ENCODE measurements at regions not wholly inside any gene's neighbourhood (a gene's known extent, or its start where the extent isn't known, plus 50 kb on each side); places are given as distances from the start of the nearest gene placed in this dataset.

GRCh38 chr9:135220601-135221575, 133.4 kb downstream of the OLFM1 start:
- TF ChIP-seq, protein P1, sequence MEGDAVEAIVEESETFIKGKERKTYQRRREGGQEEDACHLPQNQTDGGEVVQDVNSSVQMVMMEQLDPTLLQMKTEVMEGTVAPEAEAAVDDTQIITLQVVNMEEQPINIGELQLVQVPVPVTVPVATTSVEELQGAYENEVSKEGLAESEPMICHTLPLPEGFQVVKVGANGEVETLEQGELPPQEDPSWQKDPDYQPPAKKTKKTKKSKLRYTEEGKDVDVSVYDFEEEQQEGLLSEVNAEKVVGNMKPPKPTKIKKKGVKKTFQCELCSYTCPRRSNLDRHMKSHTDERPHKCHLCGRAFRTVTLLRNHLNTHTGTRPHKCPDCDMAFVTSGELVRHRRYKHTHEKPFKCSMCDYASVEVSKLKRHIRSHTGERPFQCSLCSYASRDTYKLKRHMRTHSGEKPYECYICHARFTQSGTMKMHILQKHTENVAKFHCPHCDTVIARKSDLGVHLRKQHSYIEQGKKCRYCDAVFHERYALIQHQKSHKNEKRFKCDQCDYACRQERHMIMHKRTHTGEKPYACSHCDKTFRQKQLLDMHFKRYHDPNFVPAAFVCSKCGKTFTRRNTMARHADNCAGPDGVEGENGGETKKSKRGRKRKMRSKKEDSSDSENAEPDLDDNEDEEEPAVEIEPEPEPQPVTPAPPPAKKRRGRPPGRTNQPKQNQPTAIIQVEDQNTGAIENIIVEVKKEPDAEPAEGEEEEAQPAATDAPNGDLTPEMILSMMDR (IDR thresholded peaks at IDR 0.05) = no peak
- TF ChIP-seq POLR2AphosphoS5 (IDR thresholded peaks at IDR 0.05; ENCODE audit: insufficient read depth in 1 of 2, low read depth in 1 of 2) = no peak
- no peak for TF ChIP-seq POLR2A (IDR thresholded peaks at IDR 0.05)

Data from vagina (tissue), 2 donors.